Neuron (in vitro differentiated cells): ENCODE measurements at regions not wholly inside any gene's neighbourhood (a gene's known extent, or its start where the extent isn't known, plus 50 kb on each side); places are given as distances from the start of the nearest gene placed in this dataset.

Source experiments
- H2AFZ ChIP-seq: one replicate; pipeline ENCODE4 v1.6.1; 2013; ENCODE audit warnings: low read depth, mild to moderate bottlenecking, inconsistent platforms, low read length, moderate library complexity
- H3K27me3 ChIP-seq: one replicate; pipeline ENCODE4 v1.6.1; 2013; ENCODE audit warnings: low read length; ENCODE audit not compliant: insufficient read depth
- H3K36me3 ChIP-seq: one replicate; pipeline ENCODE4 v1.6.1; 2013; ENCODE audit warnings: low read length; ENCODE audit not compliant: insufficient read depth
- H3K4me1 ChIP-seq: one replicate; pipeline ENCODE4 v1.6.1; 2013; ENCODE audit warnings: low read length; ENCODE audit not compliant: insufficient read depth
- H3K4me3 ChIP-seq: 2 replicates; pipeline ENCODE4 v1.5.1; 2013; ENCODE audit warnings: mild to moderate bottlenecking, low read length, moderate library complexity
- H3K9me3 ChIP-seq: one replicate; pipeline ENCODE4 v1.6.1; 2013; ENCODE audit warnings: low read length

DNA sequence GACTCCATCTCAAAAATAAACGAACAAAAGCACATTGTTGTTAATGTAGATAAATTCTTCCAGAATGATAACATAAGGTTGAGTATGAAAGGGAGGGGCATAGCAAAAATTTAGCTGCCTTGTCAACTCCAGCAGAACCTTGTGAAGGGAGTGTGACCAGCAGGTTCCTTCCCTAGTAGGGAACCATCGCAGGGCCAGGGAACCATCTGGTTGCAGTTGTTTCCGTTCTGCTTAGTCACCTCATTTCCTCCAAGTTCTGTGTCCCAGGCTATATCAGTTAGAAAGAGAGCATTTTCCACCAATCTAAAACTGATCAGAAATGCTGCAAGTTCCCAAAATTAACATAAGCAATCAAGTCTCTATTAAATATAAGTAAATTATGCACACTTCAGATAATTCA lies 126.7 kb upstream of the BLID start:
- no peaks in the 10 kb centered on the region for H3K27me3 ChIP-seq
- no peaks in the 10 kb centered on the region for H3K9me3 ChIP-seq
- H3K4me3 ChIP-seq, result no peak overlapping the region
- no peak overlapping the region for H2AFZ ChIP-seq
- no peaks in the 10 kb centered on the region for H3K4me1 ChIP-seq
- H3K36me3 ChIP-seq, result no peaks in the 10 kb centered on the region

DNA sequence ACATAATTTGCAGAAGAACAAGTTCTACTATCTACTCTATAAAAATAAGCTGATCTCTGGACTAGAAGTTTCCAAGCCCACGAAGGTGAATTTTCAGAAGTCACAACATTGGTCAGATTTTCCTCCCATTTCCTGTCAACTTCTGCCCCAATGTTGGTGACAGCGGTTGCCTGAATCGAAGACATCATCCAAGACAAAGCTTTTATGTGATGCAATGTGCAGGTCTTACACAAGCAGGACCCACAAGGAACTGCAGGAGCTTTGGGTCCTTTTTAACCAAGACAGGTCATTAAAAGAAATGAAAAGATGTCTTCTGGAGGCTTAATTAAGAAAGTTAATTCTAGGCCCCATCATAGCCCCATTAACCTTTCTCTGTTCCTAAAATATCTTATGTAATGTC lies 125.6 kb upstream of the BLID start:
- Histone ChIP-seq H3K4me1 (no peaks in the 10 kb centered on the region), H2AFZ (no peak overlapping the region), H3K4me3 (no peak overlapping the region), H3K27me3 (no peaks in the 10 kb centered on the region), H3K9me3 (no peaks in the 10 kb centered on the region), H3K36me3 (no peaks in the 10 kb centered on the region)

DNA sequence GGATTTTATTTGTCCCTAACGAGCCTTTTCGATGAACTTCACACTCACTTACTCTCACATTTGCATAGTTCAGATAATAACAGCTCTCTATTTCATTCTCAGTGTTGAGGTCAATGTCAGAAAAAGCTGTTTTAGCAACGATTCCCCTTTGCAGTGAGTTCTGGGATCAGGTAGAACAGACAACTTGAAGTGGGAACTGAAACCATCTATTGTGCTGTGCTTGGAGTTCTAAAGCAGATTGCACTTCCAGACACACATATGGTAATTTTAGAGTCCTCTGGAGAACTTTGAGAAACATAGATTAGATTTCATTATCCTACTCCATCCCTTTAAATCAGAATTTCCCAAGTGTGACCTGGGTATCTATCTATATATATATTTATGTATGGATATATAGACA lies 124.6 kb upstream of the BLID start:
- no peaks in the 10 kb centered on the region for H3K9me3 ChIP-seq

DNA sequence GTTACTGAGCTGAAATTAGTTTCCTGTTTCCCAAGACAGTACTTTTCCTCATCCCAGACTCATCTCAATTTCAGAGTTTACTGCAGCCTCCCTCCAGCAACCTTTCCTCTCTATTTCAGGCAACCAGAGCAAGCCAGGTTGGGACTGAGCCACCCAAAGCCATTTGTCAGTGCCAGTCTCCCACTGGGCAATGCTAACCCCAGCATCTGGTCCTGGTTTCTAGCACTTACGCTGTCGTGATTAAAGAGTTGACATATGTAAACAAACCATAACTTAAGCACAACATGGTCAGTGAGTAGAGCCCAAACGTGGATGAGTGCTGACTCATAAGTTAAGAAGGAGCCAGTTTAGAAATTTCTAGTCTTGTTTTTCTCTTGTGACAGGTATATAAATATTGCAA lies 119.6 kb upstream of the BLID start:
- H3K4me1 ChIP-seq, result peaks cover 8% of the 10 kb centered on the region
- no peak overlapping the region for H3K4me3 ChIP-seq
- H3K27me3 ChIP-seq, result no peaks in the 10 kb centered on the region
- no peak overlapping the region for H2AFZ ChIP-seq
- H3K36me3 ChIP-seq, result no peaks in the 10 kb centered on the region
- no peaks in the 10 kb centered on the region for H3K9me3 ChIP-seq

More for the DNA sequence above, 124.6 kb upstream of the BLID start:
- no peaks in the 10 kb centered on the region for H3K4me1 ChIP-seq
- no peaks in the 10 kb centered on the region for H3K27me3 ChIP-seq
- no peaks in the 10 kb centered on the region for H3K36me3 ChIP-seq
- no peak overlapping the region for H3K4me3 ChIP-seq
- no peak overlapping the region for H2AFZ ChIP-seq

DNA sequence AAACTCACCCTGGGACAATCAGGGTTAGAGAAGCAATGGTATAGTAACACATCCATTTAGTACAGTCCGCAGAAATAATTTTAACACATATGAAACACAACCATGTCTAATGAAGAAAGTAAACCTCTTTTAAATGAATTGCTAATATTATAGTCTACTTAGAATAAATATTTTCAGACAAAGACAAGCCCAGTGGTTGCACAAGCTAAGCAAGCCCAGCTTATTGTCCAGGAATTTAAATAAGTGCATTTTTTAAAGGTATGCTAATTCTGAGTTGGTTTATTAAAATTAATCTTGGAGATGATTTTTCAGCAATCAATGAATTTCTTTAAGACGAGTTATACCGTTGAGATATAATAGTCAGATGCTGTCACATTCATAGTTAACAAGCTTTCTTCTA lies 118.8 kb upstream of the BLID start:
- Histone ChIP-seq H3K9me3 (no peaks in the 10 kb centered on the region), H3K27me3 (no peaks in the 10 kb centered on the region), H2AFZ (no peak overlapping the region)

DNA sequence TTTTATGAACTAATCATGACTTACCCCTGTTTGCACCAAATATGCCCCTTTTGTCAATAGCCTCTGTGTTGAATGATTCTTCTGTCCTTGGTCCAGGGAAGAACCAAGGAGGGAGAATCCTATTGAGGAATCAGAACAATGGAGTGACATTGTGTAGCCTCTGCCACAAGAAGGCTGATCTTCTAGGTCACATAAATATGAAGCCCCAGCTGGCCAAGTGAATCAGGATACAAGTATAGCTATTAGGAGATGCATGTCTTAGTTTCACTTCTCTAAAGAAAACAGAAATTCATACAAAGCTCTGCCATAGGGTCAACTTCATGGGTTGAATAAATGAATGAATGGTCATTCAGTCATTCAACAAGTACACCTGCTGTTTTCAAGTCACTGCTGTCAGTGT lies 118.2 kb upstream of the BLID start:
- Histone ChIP-seq H3K4me1 (peaks cover 18% of the 10 kb centered on the region), H2AFZ (no peak overlapping the region), H3K9me3 (no peaks in the 10 kb centered on the region)

More for the DNA sequence above, 118.8 kb upstream of the BLID start:
- no peaks in the 10 kb centered on the region for H3K36me3 ChIP-seq
- H3K4me3 ChIP-seq, result no peak overlapping the region
- H3K4me1 ChIP-seq, result peaks cover 14% of the 10 kb centered on the region

DNA sequence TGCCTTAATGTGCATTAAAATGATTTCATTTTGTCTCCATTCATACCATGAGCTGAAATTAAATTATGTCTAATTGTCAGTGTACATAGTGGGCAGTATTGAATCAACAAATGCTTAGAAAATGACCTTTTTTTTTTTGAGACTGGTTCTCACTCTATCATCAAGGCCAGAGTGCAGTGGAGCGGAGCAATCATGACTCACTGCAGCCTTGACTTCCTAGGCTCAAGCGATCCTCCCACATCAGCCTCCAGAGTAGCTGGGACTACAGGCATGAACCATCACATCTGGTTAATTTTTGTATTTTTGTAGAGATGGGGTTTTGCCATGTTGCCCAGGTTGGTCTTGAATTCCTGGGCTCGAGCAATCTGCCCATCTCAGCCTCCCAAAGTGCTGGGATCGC lies 117.0 kb upstream of the BLID start:
- no peaks in the 10 kb centered on the region for H3K27me3 ChIP-seq
- no peaks in the 10 kb centered on the region for H3K36me3 ChIP-seq
- H3K4me1 ChIP-seq, result peaks cover 26% of the 10 kb centered on the region
- H3K4me3 ChIP-seq, result no peak overlapping the region
- H2AFZ ChIP-seq, result no peak overlapping the region
- no peaks in the 10 kb centered on the region for H3K9me3 ChIP-seq

More for the DNA sequence above, 118.2 kb upstream of the BLID start:
- H3K27me3 ChIP-seq, result no peaks in the 10 kb centered on the region
- no peaks in the 10 kb centered on the region for H3K36me3 ChIP-seq
- no peak overlapping the region for H3K4me3 ChIP-seq

DNA sequence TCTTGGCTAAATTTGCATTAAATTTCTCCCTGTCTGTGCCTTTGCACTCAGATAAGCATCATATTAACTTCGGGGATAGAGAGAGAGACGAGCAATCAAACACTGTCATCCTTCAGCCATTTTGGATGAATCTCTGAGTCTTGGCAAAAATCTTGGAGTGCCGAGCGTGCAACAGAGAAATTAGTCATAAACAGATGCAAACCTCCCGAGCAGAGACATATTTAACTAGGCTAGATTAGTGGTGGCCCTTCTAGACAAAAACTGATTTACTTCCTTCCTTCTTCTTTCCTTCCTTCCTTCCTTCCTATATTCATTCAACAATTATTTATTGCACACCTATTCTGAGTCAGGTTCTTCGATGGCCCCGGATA lies 114.4 kb upstream of the BLID start:
- H3K9me3 ChIP-seq, result no peaks in the 10 kb centered on the region
- no peaks in the 10 kb centered on the region for H3K27me3 ChIP-seq
- no peak overlapping the region for H3K4me3 ChIP-seq
- no peak overlapping the region for H2AFZ ChIP-seq
- H3K4me1 ChIP-seq, result peaks cover 26% of the 10 kb centered on the region
- no peaks in the 10 kb centered on the region for H3K36me3 ChIP-seq

DNA sequence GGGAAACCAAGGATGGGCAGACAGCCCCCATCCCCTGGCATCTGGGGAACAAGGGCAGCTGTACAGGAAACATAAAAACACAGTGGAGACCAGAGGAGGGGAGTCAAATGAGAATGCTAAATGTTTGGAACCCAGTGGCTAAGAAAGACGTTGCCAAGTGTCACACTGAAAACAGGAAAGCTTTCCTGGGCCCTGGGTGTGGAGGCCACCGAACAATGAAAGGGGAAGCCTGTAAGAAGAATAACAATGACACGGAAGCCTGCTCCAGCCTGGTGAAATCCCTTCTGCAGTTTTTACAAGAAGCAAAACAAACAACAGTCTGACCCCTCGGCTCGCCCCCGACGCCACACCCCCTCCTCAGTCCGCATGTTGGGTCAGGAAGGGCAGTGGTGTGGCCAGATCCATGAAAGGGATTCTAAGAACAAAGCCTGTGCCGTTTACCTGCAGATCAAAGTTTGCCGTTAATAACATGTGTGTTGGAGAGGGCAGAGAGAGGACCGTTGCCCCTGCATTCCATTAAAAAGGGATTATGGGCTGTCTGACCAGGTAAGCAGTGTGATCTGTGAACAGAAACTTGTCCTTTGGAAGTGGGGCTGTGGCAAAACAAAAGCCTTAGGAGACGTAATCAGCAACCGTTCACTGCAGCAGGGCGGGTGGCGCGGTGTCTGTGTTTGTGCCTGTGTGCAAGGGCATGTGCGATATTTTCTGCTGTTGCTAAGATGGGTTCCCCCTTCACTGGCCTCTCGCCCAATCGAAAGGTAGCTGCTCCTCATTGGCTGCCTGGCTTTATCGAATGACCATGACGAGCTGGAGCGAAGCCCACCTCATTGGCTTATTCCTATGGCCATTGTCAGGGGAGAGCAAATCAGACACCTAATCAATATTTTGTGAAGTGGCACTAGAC lies 113.7 kb upstream of the BLID start:
- Histone ChIP-seq H3K4me3 (peak overlapping the region; percentile 8), H2AFZ (no peak overlapping the region), H3K9me3 (no peaks in the 10 kb centered on the region), H3K27me3 (no peaks in the 10 kb centered on the region), H3K36me3 (no peaks in the 10 kb centered on the region), H3K4me1 (peaks cover 26% of the 10 kb centered on the region)

DNA sequence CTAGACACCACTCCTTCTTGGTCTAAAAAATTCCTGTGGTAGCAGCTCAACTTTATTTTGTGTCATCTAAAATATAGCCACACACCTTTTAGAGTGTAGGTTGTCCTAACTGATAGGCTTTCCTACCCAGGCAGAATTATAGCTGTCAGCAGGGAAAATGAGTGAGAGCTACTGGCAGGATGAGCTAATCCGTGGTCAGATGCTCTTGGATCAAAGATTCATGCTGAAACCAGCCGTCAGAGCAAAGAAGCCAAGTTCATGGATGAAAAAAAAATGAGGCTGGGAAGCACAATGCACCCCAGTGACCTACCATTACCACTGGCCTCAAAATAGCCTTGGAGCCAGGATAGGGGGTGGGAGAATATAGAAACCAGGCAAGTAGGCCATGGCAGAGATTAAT lies 113.1 kb upstream of the BLID start:
- Histone ChIP-seq H3K9me3 (no peaks in the 10 kb centered on the region), H3K36me3 (no peaks in the 10 kb centered on the region), H3K4me1 (peaks cover 22% of the 10 kb centered on the region), H3K4me3 (peak overlapping the region; percentile 8), H2AFZ (no peak overlapping the region), H3K27me3 (no peaks in the 10 kb centered on the region)

DNA sequence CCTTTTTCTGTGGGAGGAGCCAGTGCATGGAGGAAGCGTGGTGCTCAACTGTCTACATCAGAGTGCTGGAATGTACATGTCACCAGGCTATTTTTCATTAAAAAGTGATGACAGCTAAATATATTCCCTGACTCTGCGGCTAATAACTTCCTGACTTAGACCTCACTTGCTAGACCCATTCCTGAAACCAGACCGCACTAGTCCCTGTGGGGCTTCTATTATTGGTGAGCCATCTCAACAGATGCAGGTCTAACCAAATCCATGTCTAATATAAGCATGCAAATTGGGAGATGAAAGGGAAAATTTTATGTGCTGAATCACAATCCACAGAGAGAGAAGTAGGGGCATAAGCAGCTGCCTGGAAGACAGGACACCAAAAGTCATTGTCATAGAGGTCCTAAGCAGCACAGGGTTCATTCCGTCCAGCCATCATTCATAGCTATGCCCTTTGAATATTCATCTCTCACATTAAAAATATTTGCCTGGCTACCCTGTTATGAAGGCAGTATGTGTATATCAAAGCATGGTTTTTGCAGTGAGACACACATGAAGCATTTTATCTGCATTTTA lies 110.9 kb upstream of the BLID start:
- H3K36me3 ChIP-seq, result no peaks in the 10 kb centered on the region
- no peaks in the 10 kb centered on the region for H3K9me3 ChIP-seq
- H3K4me1 ChIP-seq, result peaks cover 18% of the 10 kb centered on the region
- H2AFZ ChIP-seq, result no peak overlapping the region
- no peaks in the 10 kb centered on the region for H3K27me3 ChIP-seq
- no peak overlapping the region for H3K4me3 ChIP-seq

DNA sequence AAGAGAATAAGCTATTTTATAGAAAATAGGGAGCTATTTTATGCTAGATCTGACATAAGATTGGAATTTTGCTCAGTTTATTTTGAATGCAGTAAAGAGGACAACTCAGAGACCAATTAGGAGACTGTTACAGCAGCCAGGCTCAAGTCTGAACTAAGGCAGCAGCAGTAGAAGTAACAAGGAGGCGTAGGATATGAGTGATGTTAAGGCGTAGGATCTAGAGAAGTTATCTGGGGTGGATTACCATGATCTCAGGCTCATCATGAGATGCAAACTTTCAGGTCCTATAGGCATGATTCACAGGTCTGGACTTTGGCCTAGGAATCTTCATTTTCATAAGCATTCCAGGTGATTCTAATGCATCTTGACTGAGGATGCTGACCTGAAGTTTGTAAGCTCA lies 108.9 kb upstream of the BLID start:
- Histone ChIP-seq H3K36me3 (no peaks in the 10 kb centered on the region), H2AFZ (no peak overlapping the region), H3K4me3 (no peak overlapping the region), H3K27me3 (no peaks in the 10 kb centered on the region), H3K9me3 (no peaks in the 10 kb centered on the region), H3K4me1 (peaks cover 13% of the 10 kb centered on the region)

DNA sequence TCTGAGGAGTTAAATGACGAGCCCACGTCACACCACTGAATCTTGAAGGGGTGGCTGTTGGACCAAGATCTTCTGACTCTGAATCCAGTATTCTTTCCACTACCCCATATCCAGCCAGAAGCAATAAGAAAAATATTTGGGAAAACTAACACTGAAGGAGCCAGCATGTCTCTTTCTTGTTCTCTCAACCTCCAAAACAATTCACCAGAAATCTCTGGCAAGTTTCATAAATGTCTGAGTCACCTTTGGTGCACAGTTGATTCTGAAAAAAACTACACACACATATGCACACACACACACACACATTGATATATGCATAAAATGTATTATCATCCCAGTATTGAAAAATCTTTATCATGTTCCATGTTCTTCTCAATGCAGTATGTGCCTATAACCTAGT lies 104.3 kb upstream of the BLID start:
- Histone ChIP-seq H2AFZ (no peak overlapping the region), H3K27me3 (no peaks in the 10 kb centered on the region), H3K36me3 (no peaks in the 10 kb centered on the region), H3K9me3 (no peaks in the 10 kb centered on the region), H3K4me1 (no peaks in the 10 kb centered on the region), H3K4me3 (no peak overlapping the region)
